HepG2 (cell line): ENCODE measurements at regions not wholly inside any gene's neighbourhood (a gene's known extent, or its start where the extent isn't known, plus 50 kb on each side); places are given as distances from the start of the nearest gene placed in this dataset.

ENCODE experiments used
- ATAC-seq: fragments of 200-7000 bp; cut with Tn5 transposase; 3 replicates; pipeline ENCODE4 v1.9.1; 2020; ENCODE audit warnings: mild to moderate bottlenecking, moderate library complexity
- BruUV-seq: library from RNA; stranded (reverse); fragments of 400-500 nt; replicated peaks from 2 replicates; lab custom pipeline; 2021; lab: Mats Ljungman, UMichigan
- CTCF ChIA-PET: fragments of 300-600 bp; formaldehyde crosslinking; extraction: SDS; loops from one replicate; lab custom pipeline; 2021; ENCODE audit warnings: low total read pairs, inconsistent platforms, low intra/inter-chr PET ratio; lab: Yijun Ruan, JAX
- POLR2A ChIA-PET: fragments of 350-600 bp; sonication (Branson Sonifier 250); formaldehyde crosslinking; loops from one replicate; lab custom pipeline; 2020; ENCODE audit warnings: antibody characterized with exemption, inconsistent platforms; lab: Yijun Ruan, JAX
- DNase-seq: peaks from one replicate; pipeline ENCODE4 v3.0.0-alpha.2; 2015; ENCODE audit warnings: low spot score
- FAIRE-seq: peaks from 3 replicates; lab custom pipeline; 2011; peaks lifted over from hg19 to GRCh38; lab: Jason Lieb, UNC
- H2AFZ ChIP-seq: one replicate; pipeline ENCODE4 v1.6.1; 2011; ENCODE audit warnings: low read length, inconsistent platforms
- H3K27ac ChIP-seq: fragments of 300-600 bp; 3 replicates; pipeline ENCODE4 v1.8.0; 2011; ENCODE audit warnings: mixed run types, mild to moderate bottlenecking, mixed read lengths, low read length, inconsistent platforms; ENCODE audit not compliant: insufficient read depth; ENCODE audit errors: extremely low read length
- H3K27me3 ChIP-seq, 2 experiments: fragments of 200-600 bp in 1 of 2; 2 replicates in 1 of 2; 3 replicates in 1 of 2; pipeline versions ENCODE4 v1.6.0 to v1.8.0; 2011; ENCODE audit warnings: low read length in 2 of 2, mild to moderate bottlenecking in 2 of 2, moderate library complexity in 2 of 2, inconsistent platforms in 1 of 2; ENCODE audit not compliant: insufficient read depth in 2 of 2, control insufficient read depth in 1 of 2
- H3K36me3 ChIP-seq, 2 experiments: fragments of 200-600 bp in 1 of 2; replicated peaks in 1 of 2; 2 replicates in 1 of 2; 3 replicates in 1 of 2; pipeline versions ENCODE4 v1.5.1 to v1.8.0; 2011; ENCODE audit warnings: low read length in 2 of 2, inconsistent platforms in 1 of 2; ENCODE audit not compliant: insufficient read depth in 2 of 2, control insufficient read depth in 1 of 2
- H3K4me1 ChIP-seq: 2 replicates; pipeline ENCODE4 v1.5.1; 2012; ENCODE audit warnings: low read length, inconsistent platforms; ENCODE audit not compliant: insufficient read depth
- H3K4me2 ChIP-seq: 2 replicates; pipeline ENCODE4 v1.6.0; 2011; ENCODE audit warnings: low read depth, low read length, inconsistent platforms
- H3K4me3 ChIP-seq, 3 experiments: fragments of 200-600 bp in 1 of 3; sonication (generic), shearing (Covaris generic) in 1 of 3; replicated peaks in 1 of 3; 2 replicates each; pipeline ENCODE4 v1.5.1; 2011 to 2016; ENCODE audit warnings: low read length in 3 of 3, inconsistent platforms in 2 of 3, low read depth in 2 of 3, mild to moderate bottlenecking in 2 of 3, control low read depth in 1 of 3, mixed read lengths in 1 of 3; ENCODE audit not compliant: insufficient read depth in 1 of 3
- H3K79me2 ChIP-seq: one replicate; pipeline ENCODE4 v1.6.1; 2011; ENCODE audit warnings: low read length, inconsistent platforms; ENCODE audit not compliant: insufficient read depth
- H3K9ac ChIP-seq: 2 replicates; pipeline ENCODE4 v1.6.0; 2011; ENCODE audit warnings: mild to moderate bottlenecking, low read depth, low read length, inconsistent platforms; ENCODE audit not compliant: insufficient read depth
- H3K9me3 ChIP-seq: 2 replicates; pipeline ENCODE4 v1.5.1; 2012; ENCODE audit warnings: mild to moderate bottlenecking, low read length
- H4K20me1 ChIP-seq: 2 replicates; pipeline ENCODE4 v1.6.0; 2011; ENCODE audit warnings: inconsistent platforms, mild to moderate bottlenecking, low read length, moderate library complexity; ENCODE audit not compliant: insufficient read depth
- CBX5 ChIP-seq: sonication (generic); formaldehyde crosslinking; IDR thresholded peaks from 2 replicates; pipeline ENCODE4 v1.4.0; 2020; ENCODE audit warnings: missing genetic modification reagents, borderline replicate concordance
- GPBP1L1 ChIP-seq: sonication (generic); formaldehyde crosslinking; IDR thresholded peaks from 2 replicates; pipeline ENCODE4 v1.5.0; 2020; ENCODE audit warnings: mild to moderate bottlenecking, missing genetic modification reagents
- KAT7 ChIP-seq: IDR thresholded peaks from 2 replicates; pipeline ENCODE4 v1.6.1; 2018; ENCODE audit warnings: borderline replicate concordance, missing compliant biosample characterization
- MEIS2 ChIP-seq: sonication (generic); formaldehyde crosslinking; IDR thresholded peaks from 2 replicates; pipeline ENCODE4 v1.9.0; 2021; ENCODE audit warnings: mild to moderate bottlenecking, missing genetic modification reagents
- MTF2 ChIP-seq: sonication (generic); formaldehyde crosslinking; IDR thresholded peaks from 2 replicates; pipeline ENCODE4 v1.5.0; 2020; ENCODE audit warnings: missing genetic modification reagents, borderline replicate concordance
- NCOA2 ChIP-seq: sonication (generic); formaldehyde crosslinking; IDR thresholded peaks from 2 replicates; pipeline ENCODE4 v1.8.0; 2022; ENCODE audit warnings: inconsistent platforms
- NR2F6 ChIP-seq, 2 experiments: IDR thresholded peaks; 2 replicates each; pipeline ENCODE4 v1.6.1; 2016; ENCODE audit warnings: antibody characterized with exemption in 1 of 2, mild to moderate bottlenecking in 1 of 2
- PAF1 ChIP-seq: IDR thresholded peaks from 2 replicates; pipeline ENCODE4 v1.6.1; 2016; ENCODE audit warnings: missing genetic modification reagents, missing compliant biosample characterization
- PITX1 ChIP-seq: sonication (generic); formaldehyde crosslinking; IDR thresholded peaks from 2 replicates; pipeline ENCODE4 v1.5.1; 2020; ENCODE audit warnings: mild to moderate bottlenecking, missing genetic modification reagents
- TOPORS ChIP-seq: sonication (generic); formaldehyde crosslinking; IDR thresholded peaks from 2 replicates; pipeline ENCODE4 v1.8.0; 2023; ENCODE audit warnings: mild to moderate bottlenecking, missing genetic modification reagents
- WIZ ChIP-seq: sonication (generic); formaldehyde crosslinking; IDR thresholded peaks from 2 replicates; pipeline ENCODE4 v1.5.1; 2020; ENCODE audit warnings: mild to moderate bottlenecking, missing genetic modification reagents
- ZBTB7B ChIP-seq: sonication (generic); formaldehyde crosslinking; IDR thresholded peaks from 2 replicates; pipeline ENCODE4 v1.4.0; 2020; ENCODE audit warnings: missing genetic modification reagents
- ZC3H13 ChIP-seq: sonication (generic); formaldehyde crosslinking; IDR thresholded peaks from 2 replicates; pipeline ENCODE4 v1.8.1; 2023; ENCODE audit warnings: mild to moderate bottlenecking, missing genetic modification reagents, moderate library complexity
- ZNF331 ChIP-seq: sonication (generic); formaldehyde crosslinking; IDR thresholded peaks from 2 replicates; pipeline ENCODE4 v1.4.0; 2020; ENCODE audit warnings: missing genetic modification reagents
- ZNF414 ChIP-seq: sonication (generic); formaldehyde crosslinking; IDR thresholded peaks from 2 replicates; pipeline ENCODE4 v1.5.0; 2020; ENCODE audit warnings: missing genetic modification reagents
- ZNF512 ChIP-seq: sonication (generic); formaldehyde crosslinking; IDR thresholded peaks from 2 replicates; pipeline ENCODE4 v1.4.0; 2020; ENCODE audit warnings: mild to moderate bottlenecking, missing genetic modification reagents
- WGBS: methylation state at CpG from one replicate; pipeline ENCODE4 v1.1.6; 2017; ENCODE audit warnings: low lambda C conversion rate; 5-methylcytosine and 5-hydroxymethylcytosine counted together
- in situ Hi-C: cut with HindIII; loops from 2 replicates; pipeline ENCODE4 v1.10.0; 2017; ENCODE audit warnings: low pct_unique_long_range_greater_than_20kb; ENCODE audit not compliant: extremely low pct_ligation_motif_present
- intact Hi-C: fragments of 100-400 bp; cut with micrococcal nuclease; formaldehyde crosslinking; loops from one replicate; pipeline ENCODE4 v1.10.0; 2022; ENCODE audit not compliant: unreplicated experiment
- TF ChIP-seq, protein P1 (sequence below): sonication (generic); formaldehyde crosslinking; IDR thresholded peaks from 2 replicates; pipeline ENCODE4 v1.5.0; 2020; ENCODE audit warnings: missing genetic modification reagents

- in situ Hi-C loops: no loop called here
- CTCF ChIA-PET: no interaction called here
- FAIRE-seq: no peak
- 0% methylated on average over 1 of the region's 1 CpG for WGBS
- Histone ChIP-seq H3K27ac (no peak overlapping the region), H3K9ac (no peak overlapping the region), H4K20me1 (no peaks in the 10 kb centered on the region), H3K4me2 (no peak overlapping the region)
- DNase-seq: no peak
- TF ChIP-seq ZC3H13 (CRISPR knock-in tag): no peak
- TF ChIP-seq PAF1: no peak
- no peak for TF ChIP-seq ZBTB7B (CRISPR knock-in tag)
- TF ChIP-seq, protein P1, sequence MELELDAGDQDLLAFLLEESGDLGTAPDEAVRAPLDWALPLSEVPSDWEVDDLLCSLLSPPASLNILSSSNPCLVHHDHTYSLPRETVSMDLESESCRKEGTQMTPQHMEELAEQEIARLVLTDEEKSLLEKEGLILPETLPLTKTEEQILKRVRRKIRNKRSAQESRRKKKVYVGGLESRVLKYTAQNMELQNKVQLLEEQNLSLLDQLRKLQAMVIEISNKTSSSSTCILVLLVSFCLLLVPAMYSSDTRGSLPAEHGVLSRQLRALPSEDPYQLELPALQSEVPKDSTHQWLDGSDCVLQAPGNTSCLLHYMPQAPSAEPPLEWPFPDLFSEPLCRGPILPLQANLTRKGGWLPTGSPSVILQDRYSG (CRISPR knock-in tag): no peak
- TF ChIP-seq MTF2 (CRISPR knock-in tag): no peak
- no peak for TF ChIP-seq KAT7
- no peak for TF ChIP-seq GPBP1L1 (CRISPR knock-in tag)
- TF ChIP-seq WIZ (CRISPR knock-in tag): no peak
- no peak for TF ChIP-seq ZNF331 (CRISPR knock-in tag)
- TF ChIP-seq CBX5 (CRISPR knock-in tag): no peak
- TF ChIP-seq TOPORS (CRISPR knock-in tag): no peak
- TF ChIP-seq PITX1 (CRISPR knock-in tag): no peak
- TF ChIP-seq ZNF512: no peak
- no peak for TF ChIP-seq MEIS2
- no peak for TF ChIP-seq ZNF414 (CRISPR knock-in tag)
- no peak for TF ChIP-seq NR2F6 (IDR thresholded peaks at IDR 0.05)
- no peak for TF ChIP-seq NR2F6 (CRISPR knock-in tag; IDR thresholded peaks at IDR 0.05)
- no peak for TF ChIP-seq NCOA2
- TF ChIP-seq, all 625 proteins: peak for 0
- BruUV-seq: no TSS peak
- Histone ChIP-seq H3K4me3 (no peak overlapping the region), H3K4me1 (no peaks in the 10 kb centered on the region), H3K36me3 (no peaks in the 10 kb centered on the region), H3K27me3 (no peaks in the 10 kb centered on the region), H2AFZ (no peak overlapping the region), H3K79me2 (no peaks in the 10 kb centered on the region), H3K9me3 (0 out of 2 replicates have a peak, but pooled peaks cover 3% of the 10 kb centered on the region)
- ATAC-seq: no peak
- intact Hi-C loops: no loop called here
- POLR2A ChIA-PET: no interaction called here
Observed at GRCh38 chr9:106156465-106156864, 462.1 kb downstream of the TMEM38B start.
